GM18873 (cell line): ENCODE measurements at regions not wholly inside any gene's neighbourhood (a gene's known extent, or its start where the extent isn't known, plus 50 kb on each side); places are given as distances from the start of the nearest gene placed in this dataset.
"Not testable (repeated sequence)": the region's sequence is repeated elsewhere in the genome, so short reads cannot be mapped to it uniquely, and the experiment has no call there.

Experiments
- ATAC-seq: cut with Tn5 transposase; IDR thresholded peaks from one replicate; pipeline ENCODE4 v1.9.1; 2021; ENCODE audit warnings: mild to moderate bottlenecking, moderate library complexity, moderate number of reproducible peaks; ENCODE audit not compliant: unreplicated experiment, low FRiP score

DNA sequence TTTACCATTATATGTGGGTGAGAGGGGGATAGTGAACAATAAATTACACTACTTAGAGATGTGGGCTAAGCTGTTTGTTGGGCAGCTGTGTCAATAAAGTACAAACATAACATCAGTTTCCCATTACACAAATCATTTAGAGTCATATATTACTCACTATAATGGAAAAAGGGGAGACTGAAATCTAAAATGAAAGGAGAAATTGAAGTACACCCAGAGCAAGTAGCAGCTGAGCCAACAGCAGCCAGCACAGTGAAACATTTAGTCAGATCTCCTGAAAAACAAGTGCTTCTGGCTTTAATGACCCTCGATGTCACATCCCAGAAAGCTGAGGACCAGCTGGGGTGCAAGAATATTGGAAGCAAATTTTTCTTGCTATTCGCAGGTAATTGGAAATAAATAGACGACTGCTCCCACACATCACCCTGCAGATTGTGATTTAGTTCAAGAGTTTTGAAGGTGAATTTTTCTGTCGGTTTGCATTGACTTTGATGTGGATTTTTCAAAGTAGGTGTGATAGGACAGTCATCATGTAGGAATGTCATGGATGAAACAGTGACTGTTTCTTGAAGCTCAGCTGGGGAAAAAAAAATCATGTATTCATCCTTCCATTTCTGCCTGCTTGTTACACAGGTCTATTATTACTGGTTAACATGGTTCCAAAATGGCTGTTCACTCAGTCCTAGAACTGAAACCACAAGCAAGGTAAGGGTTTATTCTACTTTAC lies 1607.3 kb upstream of the CELF4 start:
- ATAC-seq: no peak

DNA sequence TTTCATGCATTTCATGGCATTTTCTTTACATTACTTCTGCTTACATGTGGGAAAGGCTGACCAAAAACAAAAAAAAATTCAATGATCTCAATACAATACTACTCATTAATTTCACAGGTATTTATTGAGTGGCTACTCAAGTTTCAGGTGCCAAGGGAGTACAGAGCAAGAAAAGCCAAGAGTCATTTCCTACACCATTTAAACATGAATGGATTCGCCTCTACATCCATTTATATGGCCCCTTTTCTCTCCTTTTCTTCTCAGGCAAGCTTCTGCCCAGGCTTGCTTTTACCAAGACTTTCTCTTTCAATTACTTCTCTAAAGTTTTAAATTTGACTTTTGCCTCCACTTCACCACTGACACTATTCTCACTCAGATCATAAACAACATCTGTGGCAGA lies 1603.1 kb upstream of the CELF4 start:
- no peak for ATAC-seq

DNA sequence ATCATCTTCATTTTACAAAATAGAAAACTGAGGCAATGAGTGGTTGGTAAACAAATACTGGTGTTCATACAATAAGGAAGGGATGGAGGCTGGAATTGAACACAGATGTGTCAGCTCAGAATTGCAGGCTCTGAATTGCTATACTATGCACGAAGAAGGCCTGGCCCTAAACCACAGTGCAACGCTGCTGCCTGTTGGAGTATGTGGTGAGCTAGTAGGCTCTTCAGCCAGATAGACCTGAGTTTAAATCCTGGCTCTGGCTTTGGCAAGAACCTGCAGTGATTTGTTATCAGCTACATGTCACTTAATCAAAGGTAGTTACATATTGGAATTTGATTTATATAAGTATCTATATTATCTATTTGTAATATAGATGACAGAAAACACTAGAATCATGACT lies 1602.4 kb upstream of the CELF4 start:
- no peak for ATAC-seq

DNA sequence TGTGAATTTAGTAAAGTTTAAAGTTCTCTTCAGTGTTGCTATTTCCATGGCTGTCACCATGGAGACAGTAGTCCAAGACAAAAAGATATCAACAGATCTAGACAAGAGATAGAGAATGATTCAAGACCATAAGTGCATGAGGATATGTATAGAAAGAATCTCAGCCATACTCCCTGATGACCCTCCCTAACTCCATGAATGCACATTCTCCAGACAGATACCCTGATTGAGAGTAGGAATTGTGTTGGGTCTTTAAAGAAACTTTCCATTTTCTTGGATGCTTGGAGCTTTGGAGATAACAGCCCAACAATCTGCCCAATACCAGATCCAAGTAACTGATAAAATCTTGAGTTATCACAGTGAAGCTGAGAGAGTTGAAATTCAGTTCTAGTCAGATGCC lies 1601.2 kb upstream of the CELF4 start:
- no peak for ATAC-seq

DNA sequence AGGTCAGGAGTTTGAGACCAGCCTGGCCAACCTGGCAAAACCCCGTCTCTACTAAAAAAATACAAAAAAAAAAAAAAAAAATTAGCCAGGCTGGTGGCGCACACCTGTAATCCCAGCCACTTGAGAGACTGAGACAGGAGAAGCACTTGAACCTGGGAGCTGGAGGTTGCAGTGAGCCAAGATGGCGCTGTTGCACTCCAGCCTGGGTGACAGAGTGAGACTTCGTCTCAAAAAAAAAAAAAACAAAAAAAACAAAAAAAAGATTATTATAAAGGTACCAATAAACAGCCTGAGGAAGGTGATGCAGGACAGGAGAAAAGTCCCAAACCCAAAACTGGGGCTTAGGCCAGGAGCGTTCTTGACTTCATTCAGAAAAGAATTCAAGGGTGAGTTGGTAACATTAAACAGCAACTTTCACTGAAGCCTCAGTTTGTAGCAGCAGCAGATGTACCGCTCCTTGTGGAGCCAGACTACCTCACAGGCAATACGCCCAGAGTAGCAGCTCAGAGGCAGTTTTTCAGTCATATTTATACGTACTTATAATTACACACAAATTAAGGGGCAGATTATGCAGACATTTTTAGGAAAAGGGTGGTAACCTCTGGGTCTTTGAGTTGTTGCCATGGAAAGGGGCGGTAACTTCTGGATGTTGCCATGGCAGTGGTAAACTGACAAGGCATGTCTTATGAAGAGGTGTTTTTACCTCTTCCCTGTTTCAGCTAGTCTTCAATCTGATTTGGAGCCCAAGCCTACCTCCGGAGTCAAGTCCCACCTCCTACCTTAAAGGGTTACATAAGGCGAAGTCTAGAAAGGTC lies 1596.6 kb upstream of the CELF4 start:
- ATAC-seq: no peak

DNA sequence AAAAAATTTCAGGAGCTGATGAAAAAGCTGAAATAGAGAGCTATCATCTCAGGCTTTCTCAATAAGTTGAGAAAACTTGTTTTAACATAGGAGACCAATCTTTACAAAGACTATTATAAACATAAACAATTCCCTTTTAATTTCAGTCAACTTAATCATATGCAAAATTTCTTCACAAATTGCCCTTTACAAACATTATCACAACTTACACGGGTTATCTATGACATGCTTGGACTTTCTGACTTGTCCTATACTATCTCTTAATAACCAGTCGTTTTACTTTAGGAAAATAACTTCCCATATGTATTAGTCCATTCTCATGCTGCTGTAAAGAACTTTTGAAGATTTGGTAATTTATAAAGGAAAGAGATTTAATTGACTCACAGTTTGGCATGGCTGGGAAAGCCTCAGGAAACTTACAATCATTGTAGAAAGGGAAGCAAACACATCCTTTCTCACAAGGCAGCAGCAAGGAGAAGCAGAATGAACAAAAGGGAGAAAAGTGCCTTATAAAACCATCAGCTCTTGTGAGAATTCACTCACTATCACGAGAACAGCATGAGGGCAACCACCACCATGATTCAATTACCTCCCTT lies 1583.7 kb upstream of the CELF4 start:
- no peak for ATAC-seq

DNA sequence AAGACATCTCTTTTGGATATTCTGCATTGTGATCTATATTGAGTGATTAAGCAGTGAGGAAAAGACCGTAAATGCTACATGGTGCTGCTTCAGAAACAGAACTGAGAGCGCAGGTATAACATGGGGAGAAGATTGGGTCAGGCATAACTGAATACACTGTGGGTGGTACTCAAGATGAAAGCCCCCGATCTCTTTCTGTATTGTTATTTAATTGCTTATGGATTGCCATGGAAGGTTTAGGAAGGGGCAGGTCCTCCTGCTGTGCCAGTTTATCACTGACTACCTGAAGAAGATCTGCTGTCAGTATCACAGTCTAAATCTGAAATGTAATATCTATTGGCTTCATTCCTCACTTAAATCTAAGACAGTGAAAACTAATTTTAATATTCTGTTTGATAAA lies 1568.7 kb upstream of the CELF4 start:
- no peak for ATAC-seq

DNA sequence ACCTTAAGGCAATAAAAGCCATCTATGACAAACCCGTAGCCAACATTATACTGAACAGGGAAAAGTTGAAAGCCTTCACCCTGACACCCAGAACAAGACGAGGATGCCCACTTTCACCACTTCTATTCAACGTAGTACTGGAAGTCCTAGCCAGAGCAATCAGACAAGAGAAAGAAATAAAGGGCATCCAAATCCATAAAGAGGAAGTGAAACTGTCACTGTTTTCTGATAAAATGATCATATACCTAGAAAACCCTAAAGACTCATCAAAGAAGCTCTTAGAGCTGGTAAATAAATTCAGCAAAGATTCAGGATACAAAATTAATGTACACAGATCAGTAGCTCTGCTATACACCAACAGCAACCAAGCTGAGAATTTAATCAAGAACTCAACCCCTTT lies 1561.9 kb upstream of the CELF4 start:
- not testable (repeated sequence) for ATAC-seq

DNA sequence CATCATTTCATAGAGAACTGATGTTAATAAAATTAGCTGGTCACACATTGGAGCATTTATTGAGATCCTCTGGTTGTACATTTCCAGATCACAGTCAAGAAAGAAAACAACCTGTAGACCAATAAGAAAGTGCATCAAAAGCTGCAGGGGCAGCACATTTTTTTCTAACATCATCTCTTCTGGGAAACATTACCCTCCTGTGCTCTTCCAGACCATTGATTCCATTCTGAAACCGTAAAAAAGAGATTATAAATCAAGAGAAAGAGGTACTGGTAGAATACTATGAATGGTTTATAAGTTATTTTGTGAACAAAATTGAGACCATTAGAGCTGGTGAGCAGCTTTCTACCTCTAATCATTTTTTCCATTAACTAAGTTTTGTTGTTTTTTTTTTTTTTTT lies 1548.2 kb upstream of the CELF4 start:
- no peak for ATAC-seq

DNA sequence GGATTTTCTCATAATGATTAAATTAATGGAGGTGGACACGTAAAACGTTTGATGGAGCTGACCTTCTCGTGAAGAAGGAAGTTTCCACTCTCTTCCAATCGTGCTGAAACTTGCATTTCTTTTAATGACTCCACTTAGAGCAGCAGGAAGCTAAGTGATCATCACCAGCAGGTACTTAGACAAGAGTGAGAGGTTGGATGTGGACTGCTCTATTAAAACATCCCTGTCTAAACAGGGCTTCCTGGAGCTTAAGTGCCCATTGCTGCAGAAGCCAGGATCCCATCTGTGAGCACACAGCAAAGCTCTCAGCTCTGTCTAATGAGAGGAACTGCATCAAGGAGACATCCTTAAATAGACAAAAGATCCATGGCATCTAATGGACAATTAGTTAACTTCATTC lies 1539.5 kb upstream of the CELF4 start:
- ATAC-seq: no peak

DNA sequence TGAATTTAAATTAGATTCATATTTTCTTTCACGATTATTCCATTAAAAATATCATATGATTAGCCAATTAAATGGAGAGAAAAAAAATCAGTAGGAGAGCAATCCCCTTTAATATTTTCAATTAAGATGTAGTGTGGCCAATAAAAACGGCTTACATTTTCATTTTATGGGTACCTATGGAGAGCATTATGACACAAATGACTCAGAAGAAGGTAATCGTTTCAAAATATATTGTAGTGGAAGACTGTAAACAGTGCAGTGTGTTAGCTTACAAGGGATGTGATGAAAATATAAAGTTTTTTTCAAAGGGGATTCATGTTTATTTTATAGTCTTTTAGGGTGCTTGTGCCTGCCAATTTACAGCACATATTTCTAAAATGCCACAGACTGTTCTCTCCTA lies 1507.4 kb upstream of the CELF4 start:
- ATAC-seq: no peak

DNA sequence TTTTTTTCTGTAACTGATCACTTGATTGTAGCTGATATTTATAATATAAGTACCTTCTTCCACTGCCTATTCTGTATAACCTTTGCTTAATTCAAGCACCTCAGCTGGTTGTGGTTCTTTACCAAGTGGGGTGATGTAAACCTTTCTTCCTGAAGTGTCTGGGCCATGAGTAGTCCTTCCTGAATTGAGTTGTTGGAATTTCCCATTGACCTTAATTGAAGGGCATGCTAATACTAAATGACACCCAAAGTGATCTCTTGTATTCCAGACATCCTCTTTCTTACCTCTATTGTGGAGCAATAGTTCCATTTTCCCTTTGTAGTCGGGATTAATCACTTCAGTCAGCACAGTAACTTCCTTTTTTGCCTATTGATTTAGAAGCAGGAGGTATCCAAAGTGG lies 1496.8 kb upstream of the CELF4 start:
- no peak for ATAC-seq

DNA sequence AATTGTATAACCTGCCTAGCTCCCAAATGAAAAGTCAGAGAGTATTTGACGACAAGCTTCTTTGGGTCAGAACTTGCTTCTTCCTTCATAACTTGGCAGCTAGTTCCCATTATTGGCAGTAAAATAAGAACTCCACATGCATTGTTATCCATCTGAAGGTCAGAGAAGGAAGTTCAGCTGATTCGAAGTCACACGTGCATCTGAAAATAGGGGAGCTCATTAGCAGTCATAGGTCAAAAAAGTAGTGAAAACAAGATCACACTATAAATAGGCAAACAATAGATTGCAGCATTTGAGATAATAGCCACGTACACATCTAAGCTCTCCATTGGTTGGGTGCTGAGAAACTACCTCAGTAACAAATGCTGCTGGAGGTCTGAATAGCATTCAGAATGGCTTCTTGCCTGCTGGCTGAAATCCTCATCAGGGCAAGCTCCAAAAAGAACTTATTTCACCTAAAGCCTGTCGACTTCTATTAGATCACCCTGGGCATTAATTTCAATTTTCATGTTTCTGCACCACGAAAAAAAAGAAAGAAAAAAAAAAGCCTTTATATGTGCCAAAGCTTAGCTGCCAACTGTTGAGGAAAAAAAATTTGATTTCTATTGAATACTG lies 1492.9 kb upstream of the CELF4 start:
- ATAC-seq: no peak

DNA sequence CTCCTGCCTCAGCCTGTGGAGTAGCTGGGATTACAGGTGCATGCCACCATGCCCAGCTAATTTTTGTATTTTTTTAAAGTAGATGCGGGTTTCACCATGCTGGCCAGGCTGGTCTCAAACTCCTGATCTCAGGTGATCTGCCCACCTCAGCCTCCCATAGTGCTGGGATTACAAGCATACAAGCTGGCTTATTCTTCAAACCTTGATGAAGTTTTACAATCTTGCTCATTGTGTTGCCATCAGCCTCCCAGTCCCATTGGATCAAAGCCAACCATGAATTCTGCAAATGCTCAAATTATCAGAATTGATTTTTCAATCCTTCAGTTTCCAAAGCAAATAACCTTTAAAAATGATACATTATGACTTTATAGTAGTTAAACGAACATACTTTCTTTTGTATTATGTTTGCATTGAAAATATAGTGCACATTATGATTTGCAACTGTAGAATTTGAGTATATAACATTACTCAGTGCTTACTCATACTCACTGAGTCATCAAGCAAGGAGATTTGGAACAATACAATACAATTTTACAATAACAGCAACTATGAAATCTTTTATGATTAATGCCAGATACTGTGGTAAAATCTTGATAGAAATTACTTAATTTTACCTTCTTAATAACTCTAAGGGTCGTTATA lies 1491.9 kb upstream of the CELF4 start:
- ATAC-seq: no peak

DNA sequence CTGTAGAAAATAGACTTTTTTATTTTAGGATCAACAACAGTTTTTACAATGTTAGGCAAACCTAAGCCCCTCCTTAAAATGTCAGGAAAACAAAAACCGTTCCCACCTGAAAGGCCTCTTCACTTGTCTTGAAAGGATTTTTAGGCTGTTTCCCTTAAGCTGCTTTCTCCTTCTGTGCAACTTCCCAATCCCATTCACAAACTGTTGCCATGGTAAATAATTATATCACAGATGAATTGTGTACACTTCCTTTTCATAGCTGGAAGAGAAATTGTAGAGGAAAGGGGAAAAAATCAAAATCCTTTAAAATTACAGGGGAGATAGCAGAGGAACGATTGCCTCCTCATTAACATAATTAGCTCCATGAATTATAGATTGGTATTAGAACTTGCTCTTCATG lies 1488.0 kb upstream of the CELF4 start:
- no peak for ATAC-seq

DNA sequence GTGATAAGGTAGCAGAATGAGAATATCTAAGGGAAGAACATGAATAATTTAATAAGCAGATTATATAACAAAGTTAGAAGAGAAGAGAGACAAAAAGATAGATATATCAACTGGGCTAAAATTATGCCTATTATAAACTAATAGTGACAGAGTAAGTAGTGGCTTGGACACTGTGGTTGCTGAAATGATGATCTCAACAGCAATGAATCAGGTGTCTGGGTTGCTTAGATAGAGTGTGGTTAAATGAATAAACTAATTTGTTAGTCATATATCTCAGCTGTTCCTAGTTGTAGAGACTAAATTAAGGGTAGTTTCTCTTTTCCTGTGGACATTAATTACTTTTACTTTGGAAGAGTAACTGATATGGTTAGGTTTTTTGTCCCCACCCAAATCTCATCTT lies 1485.4 kb upstream of the CELF4 start:
- ATAC-seq: no peak

DNA sequence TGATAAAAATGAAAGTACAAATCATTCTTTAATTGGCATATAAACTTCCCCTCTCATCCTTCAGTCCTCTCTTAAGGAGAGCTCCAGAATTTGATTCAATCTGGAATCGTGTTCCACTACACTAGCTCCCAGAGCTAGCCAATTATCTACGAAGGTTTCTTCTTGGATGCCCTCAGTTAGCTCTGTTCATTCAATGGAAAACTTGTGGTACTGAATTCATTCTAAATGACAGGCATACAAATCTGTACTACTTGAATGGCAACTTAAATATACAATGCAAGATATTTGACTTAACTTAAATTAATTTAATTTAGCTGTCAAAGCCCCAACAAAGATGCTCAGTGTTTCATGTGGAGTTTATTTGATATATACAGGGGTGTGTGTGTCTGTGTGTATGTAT lies 1474.2 kb upstream of the CELF4 start:
- no peak for ATAC-seq

DNA sequence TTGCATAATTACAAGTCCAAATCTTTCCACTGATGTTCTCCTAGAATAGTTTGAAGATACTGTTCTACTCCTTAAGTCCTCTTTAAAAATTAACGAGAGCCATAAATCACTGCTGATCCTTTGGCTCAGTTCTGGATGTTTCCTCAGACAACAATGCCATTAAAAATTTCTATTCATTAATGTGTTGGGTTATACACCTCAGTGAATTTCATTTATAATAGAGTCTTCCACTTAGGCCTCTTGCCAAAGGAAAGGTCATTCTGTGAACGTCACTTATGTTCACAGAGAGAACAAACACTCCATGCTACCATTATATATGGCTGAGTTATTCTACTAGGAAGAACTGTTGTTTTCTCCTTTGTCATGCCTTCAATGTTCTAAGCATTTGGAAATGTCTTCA lies 1472.3 kb upstream of the CELF4 start:
- ATAC-seq: no peak

DNA sequence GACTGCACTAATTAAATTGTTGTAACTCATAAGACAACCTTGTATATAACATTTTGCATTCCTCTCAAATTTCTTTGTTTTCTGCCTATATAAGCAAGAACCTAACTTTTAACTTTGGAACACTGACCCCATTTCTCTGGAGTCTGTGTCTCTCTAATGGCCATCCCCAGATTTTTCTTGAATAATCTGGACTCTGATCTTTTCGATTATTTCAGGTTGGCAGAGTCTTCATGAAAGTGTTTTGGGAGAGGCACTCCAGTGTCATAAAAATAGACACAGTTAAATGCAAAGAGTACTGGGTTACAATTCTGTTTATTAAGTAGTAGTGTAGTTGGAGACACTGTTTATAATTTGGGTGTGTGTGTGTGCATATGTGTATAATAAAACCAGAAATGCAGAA lies 1467.7 kb upstream of the CELF4 start:
- no peak for ATAC-seq

DNA sequence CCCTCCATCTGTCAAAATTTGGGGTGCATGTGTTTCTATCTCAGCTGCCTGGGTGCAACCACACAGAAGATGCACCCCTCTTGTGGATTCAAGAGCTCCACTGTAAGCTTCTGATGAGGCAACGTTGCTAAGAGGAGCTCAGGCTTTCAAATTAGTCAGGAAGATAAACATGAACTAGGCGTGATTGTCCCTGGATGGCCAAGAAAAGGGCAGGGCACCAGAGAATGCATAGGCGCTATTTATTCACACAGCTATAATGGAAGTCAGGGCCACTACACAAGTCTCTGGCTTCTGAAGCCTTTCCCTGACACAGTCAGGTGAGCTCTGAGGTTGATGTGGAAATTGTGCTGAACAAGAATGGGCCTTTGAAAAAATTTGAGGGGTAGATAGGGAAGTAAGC lies 1466.0 kb upstream of the CELF4 start:
- no peak for ATAC-seq

DNA sequence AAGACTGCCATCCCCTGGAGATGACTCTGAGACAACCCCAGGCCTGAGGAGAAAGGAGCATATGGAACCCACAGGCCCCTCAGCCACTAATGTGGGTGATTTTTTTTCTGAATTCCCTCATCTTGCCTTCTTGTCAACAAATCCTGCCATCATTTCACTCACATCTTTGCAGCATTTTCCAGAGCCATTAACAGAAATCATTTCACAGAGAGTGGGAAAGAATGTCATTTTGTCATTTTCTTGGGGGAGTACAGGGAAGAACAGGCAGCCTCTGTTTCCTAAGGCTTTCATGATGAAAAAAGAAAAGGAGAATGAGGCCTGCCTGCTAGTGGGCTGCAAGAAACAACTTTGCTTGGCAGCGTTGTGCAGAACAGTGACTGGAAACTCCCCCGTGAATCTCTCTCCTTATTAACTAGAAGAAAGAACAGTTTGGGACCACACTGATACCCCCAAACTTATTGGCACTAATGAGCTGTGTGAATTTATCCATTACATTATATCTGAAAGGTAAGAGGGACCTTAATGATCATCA lies 1464.6 kb upstream of the CELF4 start:
- no peak for ATAC-seq
